ENCODE measurements at regions not wholly inside any gene's neighbourhood (a gene's known extent, or its start where the extent isn't known, plus 50 kb on each side); places are given as distances from the start of the nearest gene placed in this dataset.

GRCh38 chr6:11315743-11316437 is 83.4 kb upstream of the NEDD9 start:
- H3K9ac ChIP-seq (ENCODE audit: low read depth, low read length) = no peak overlapping the region
- DNase-seq = no peak
- H2AFZ ChIP-seq (ENCODE audit: low read depth, low read length) = no peak overlapping the region
- H4K20me1 ChIP-seq (ENCODE audit: insufficient read depth, low read length) = no peaks in the 10 kb centered on the region
- H3K27ac ChIP-seq (ENCODE audit: low read length) = no peak overlapping the region
- TF ChIP-seq CTCF (IDR thresholded peaks at IDR 0.05; ENCODE audit: borderline replicate concordance, extremely low read depth, low read length, poor library complexity, severe bottlenecking) (no peak), EZH2 (IDR thresholded peaks at IDR 0.05; ENCODE audit: borderline replicate concordance, low read depth, low read length, severe bottlenecking) (no peak)
- no peaks in the 10 kb centered on the region for H3K9me3 ChIP-seq (ENCODE audit: insufficient read depth, low read length, severe bottlenecking)
- H3K79me2 ChIP-seq (ENCODE audit: insufficient read depth, low read length) = no peaks in the 10 kb centered on the region
- H3K4me3 ChIP-seq (ENCODE audit: low read depth in 1 of 2, low read length in 2 of 2) = no peak overlapping the region
- H3K4me2 ChIP-seq (ENCODE audit: insufficient read depth, low read length) = no peak overlapping the region
- no peak for ATAC-seq (ENCODE audit: insufficient read depth, low read depth)
- no peaks in the 10 kb centered on the region for H3K4me1 ChIP-seq (ENCODE audit: insufficient read depth, low read length)
- H3K27me3 ChIP-seq (ENCODE audit: insufficient read depth, low read length, poor library complexity) = no peaks in the 10 kb centered on the region
- no peaks in the 10 kb centered on the region for H3K36me3 ChIP-seq (ENCODE audit: insufficient read depth, low read length)

DNA sequence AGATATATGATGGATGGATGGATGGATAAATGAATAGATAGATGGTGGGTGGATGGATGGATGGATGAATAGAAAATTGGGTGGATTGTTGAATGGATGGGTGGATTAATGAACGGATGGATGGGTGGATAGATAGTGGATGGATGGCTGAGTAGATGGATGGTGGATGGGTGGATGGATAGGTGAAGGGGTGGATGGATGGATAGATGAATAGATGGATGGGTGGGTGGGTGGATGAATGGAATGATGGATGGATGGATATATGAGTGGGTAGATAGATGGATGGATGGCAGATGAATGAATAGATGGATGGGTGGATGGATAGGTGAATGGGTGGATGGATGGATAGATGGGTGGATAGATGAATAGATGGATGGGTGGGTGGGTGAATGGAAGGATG is 80.7 kb upstream of the NEDD9 start:
- Histone ChIP-seq H3K4me2 (ENCODE audit: insufficient read depth, low read length) (no peak overlapping the region), H3K9ac (ENCODE audit: low read depth, low read length) (no peak overlapping the region), H4K20me1 (ENCODE audit: insufficient read depth, low read length) (no peaks in the 10 kb centered on the region), H3K79me2 (ENCODE audit: insufficient read depth, low read length) (no peaks in the 10 kb centered on the region), H3K27ac (ENCODE audit: low read length) (no peak overlapping the region), H3K9me3 (ENCODE audit: insufficient read depth, low read length, severe bottlenecking) (no peaks in the 10 kb centered on the region), H3K4me1 (ENCODE audit: insufficient read depth, low read length) (no peaks in the 10 kb centered on the region), H2AFZ (ENCODE audit: low read depth, low read length) (no peak overlapping the region), H3K36me3 (ENCODE audit: insufficient read depth, low read length) (no peaks in the 10 kb centered on the region), H3K4me3 (ENCODE audit: low read depth in 1 of 2, low read length in 2 of 2) (no peak overlapping the region), H3K27me3 (ENCODE audit: insufficient read depth, low read length, poor library complexity) (no peaks in the 10 kb centered on the region)
- DNase-seq = no peak
- TF ChIP-seq EZH2 (IDR thresholded peaks at IDR 0.05; ENCODE audit: borderline replicate concordance, low read depth, low read length, severe bottlenecking) = no peak
- no peak for TF ChIP-seq CTCF (IDR thresholded peaks at IDR 0.05; ENCODE audit: borderline replicate concordance, extremely low read depth, low read length, poor library complexity, severe bottlenecking)
- ATAC-seq (ENCODE audit: insufficient read depth, low read depth) = no peak

GRCh38 chr6:11311970-11312369 is 79.5 kb upstream of the NEDD9 start:
- H3K4me1 ChIP-seq (ENCODE audit: insufficient read depth, low read length) = no peaks in the 10 kb centered on the region
- H4K20me1 ChIP-seq (ENCODE audit: insufficient read depth, low read length) = no peaks in the 10 kb centered on the region
- no peaks in the 10 kb centered on the region for H3K27me3 ChIP-seq (ENCODE audit: insufficient read depth, low read length, poor library complexity)
- no peak overlapping the region for H3K9ac ChIP-seq (ENCODE audit: low read depth, low read length)
- no peak for DNase-seq
- no peak for ATAC-seq (ENCODE audit: insufficient read depth, low read depth)
- no peak for TF ChIP-seq CTCF (IDR thresholded peaks at IDR 0.05; ENCODE audit: borderline replicate concordance, extremely low read depth, low read length, poor library complexity, severe bottlenecking)
- TF ChIP-seq EZH2 (IDR thresholded peaks at IDR 0.05; ENCODE audit: borderline replicate concordance, low read depth, low read length, severe bottlenecking) = no peak
- no peaks in the 10 kb centered on the region for H3K79me2 ChIP-seq (ENCODE audit: insufficient read depth, low read length)
- no peak overlapping the region for H3K27ac ChIP-seq (ENCODE audit: low read length)
- H3K4me2 ChIP-seq (ENCODE audit: insufficient read depth, low read length) = no peak overlapping the region
- H3K4me3 ChIP-seq (ENCODE audit: low read depth in 1 of 2, low read length in 2 of 2) = no peak overlapping the region
- no peaks in the 10 kb centered on the region for H3K9me3 ChIP-seq (ENCODE audit: insufficient read depth, low read length, severe bottlenecking)
- no peaks in the 10 kb centered on the region for H3K36me3 ChIP-seq (ENCODE audit: insufficient read depth, low read length)
- H2AFZ ChIP-seq (ENCODE audit: low read depth, low read length) = no peak overlapping the region
